Transverse colon (tissue), 4 donors: ENCODE measurements at regions not wholly inside any gene's neighbourhood (a gene's known extent, or its start where the extent isn't known, plus 50 kb on each side); places are given as distances from the start of the nearest gene placed in this dataset.
A peak's percentile ranks its signal among the peaks of the same experiment; 100 is the strongest.

Experiments
- DNase-seq: peaks from one replicate; pipeline ENCODE4 v3.0.0-alpha.2; 2019
- H3K27ac ChIP-seq, 4 donors: fragments of 200-600 bp; sonication (generic); 2 replicates each; pipeline ENCODE4 v1.5.1; 2016 to 2018; ENCODE audit warnings: inconsistent platforms in 4 of 4
- H3K27me3 ChIP-seq: fragments of 200-600 bp; sonication (generic); 2 replicates; pipeline ENCODE4 v1.5.1; 2017; ENCODE audit warnings: inconsistent platforms
- H3K36me3 ChIP-seq, 4 donors: fragments of 200-600 bp; sonication (generic); 2 replicates each; pipeline ENCODE4 v1.5.1; 2017 to 2019; ENCODE audit warnings: inconsistent platforms in 4 of 4
- H3K4me1 ChIP-seq, 4 donors: fragments of 200-600 bp; sonication (generic); 2 replicates each; pipeline ENCODE4 v1.5.1; 2017 to 2020; ENCODE audit warnings: inconsistent platforms in 4 of 4
- H3K4me3 ChIP-seq, 4 donors: fragments of 200-600 bp; sonication (generic); 1 replicate in 1 of 4; 2 replicates in 3 of 4; pipeline versions ENCODE4 v1.5.1 to v1.6.1; 2017 to 2019; ENCODE audit warnings: inconsistent platforms in 4 of 4
- H3K9me3 ChIP-seq, 2 donors: fragments of 200-600 bp; sonication (generic); 2 replicates each; pipeline ENCODE4 v1.5.1; 2017 to 2019; ENCODE audit warnings: inconsistent platforms in 2 of 2
- CTCF ChIP-seq, 5 experiments: fragments of 200-600 bp in 3 of 5; fragments of 450-650 bp in 2 of 5; sonication (generic) in 3 of 5; IDR thresholded peaks; 1 replicate in 2 of 5; 2 replicates in 3 of 5; pipeline ENCODE4 v1.5.1; 2016 to 2017; ENCODE audit warnings: antibody characterized with exemption in 5 of 5, inconsistent platforms in 3 of 5, mild to moderate bottlenecking in 2 of 5, moderate library complexity in 1 of 5
- EP300 ChIP-seq: sonication (generic); formaldehyde crosslinking; IDR thresholded peaks from one replicate; pipeline ENCODE4 v1.6.1; 2017; ENCODE audit warnings: antibody characterized with exemption, low read depth
- POLR2A ChIP-seq: fragments of 450-650 bp; IDR thresholded peaks from one replicate; pipeline ENCODE4 v1.6.1; 2016; ENCODE audit warnings: antibody characterized with exemption, mild to moderate bottlenecking, moderate library complexity
- POLR2AphosphoS5 ChIP-seq, 3 donors: sonication (generic); formaldehyde crosslinking; IDR thresholded peaks; one replicate each; pipeline ENCODE4 v1.6.1; 2016; ENCODE audit warnings: antibody characterized with exemption in 3 of 3
- WGBS, 2 donors: methylation state at CpG; one replicate each; pipeline ENCODE4 v1.1.5; 2018; ENCODE audit warnings: low coverage in 1 of 2; 5-methylcytosine and 5-hydroxymethylcytosine counted together
- in situ Hi-C, 4 donors: fragments of 200-750 bp; cut with MboI; loops; one replicate each; pipeline versions ENCODE4 v1.15.0 to v1.15.1; 2017; ENCODE audit warnings: low sequenced_read_pairs in 3 of 4, low pct_ligation_motif_present in 1 of 4, low pct_unique_long_range_greater_than_20kb in 1 of 4
- intact Hi-C: fragments of 100-400 bp; cut with DNase I; formaldehyde crosslinking; loops from one replicate; pipeline ENCODE4 v1.15.1; 2023; ENCODE audit warnings: low total_unique reads

GRCh38 chr14:58826845-58827686 is 189.3 kb downstream of the DACT1 start:
- TF ChIP-seq POLR2AphosphoS5 (IDR thresholded peaks at IDR 0.05) (no peak), CTCF (IDR thresholded peaks at IDR 0.05) (peak; percentile 22 to 48 (median 33))
- 85 to 88% methylated on average over 6 to 9 of the region's 9 CpGs for WGBS, 2 donors

GRCh38 chr14:58828298-58828697 is 190.5 kb downstream of the DACT1 start:
- peaks cover 0 to 16% (median 6%) of the 10 kb centered on the region in 4 donors for H3K4me1 ChIP-seq
- DNase-seq = no peak
- H3K4me3 ChIP-seq = no peak overlapping the region
- H3K27me3 ChIP-seq = no peaks in the 10 kb centered on the region
- H3K36me3 ChIP-seq = no peaks in the 10 kb centered on the region
- H3K27ac ChIP-seq = no peak overlapping the region
- intact Hi-C loops = no loop called here
- TF ChIP-seq CTCF (IDR thresholded peaks at IDR 0.05) = no peak
- TF ChIP-seq EP300 = no peak
- TF ChIP-seq POLR2A = no peak
- TF ChIP-seq POLR2AphosphoS5 (IDR thresholded peaks at IDR 0.05) = no peak
- H3K9me3 ChIP-seq = no peaks in the 10 kb centered on the region
- in situ Hi-C loops = no loop called here
- WGBS, 2 donors = 86 to 91% methylated on average over 1 to 15 of the region's 15 CpGs

More at GRCh38 chr14:58826845-58827686, 189.3 kb downstream of the DACT1 start:
- Histone ChIP-seq H3K36me3 (no peaks in the 10 kb centered on the region), H3K4me3 (no peak overlapping the region), H3K9me3 (no peaks in the 10 kb centered on the region), H3K27ac (no peak overlapping the region), H3K4me1 (peaks cover 0 to 16% (median 6%) of the 10 kb centered on the region in 4 donors), H3K27me3 (no peaks in the 10 kb centered on the region)
- no peak for DNase-seq
- intact Hi-C loops = no loop called here
- in situ Hi-C loops = no loop called here

- in situ Hi-C loops = no loop called here
- 28 to 31% methylated on average over 3 of the region's 3 CpGs for WGBS, 2 donors
- no peak for TF ChIP-seq CTCF (IDR thresholded peaks at IDR 0.05)
- no peak for TF ChIP-seq EP300
- no peak for TF ChIP-seq POLR2A
- peak in 1 of 3 donors; percentile 20 for TF ChIP-seq POLR2AphosphoS5 (IDR thresholded peaks at IDR 0.05)
- H3K27ac ChIP-seq = peak overlapping the region; percentile 26 to 51 (median 45)
- H3K36me3 ChIP-seq = no peaks in the 10 kb centered on the region
- intact Hi-C loops = no loop called here
- no peaks in the 10 kb centered on the region for H3K9me3 ChIP-seq
- no peak for DNase-seq
- H3K4me3 ChIP-seq = no peak overlapping the region
- H3K27me3 ChIP-seq = no peaks in the 10 kb centered on the region
- H3K4me1 ChIP-seq = peaks cover 0 to 16% (median 6%) of the 10 kb centered on the region in 4 donors
These were observed 191.8 kb downstream of the DACT1 start for GRCh38 chr14:58829594-58829993.

GRCh38 chr14:58830121-58830520 is 192.4 kb downstream of the DACT1 start:
- peak overlapping the region; percentile 26 to 51 (median 45) for H3K27ac ChIP-seq
- in situ Hi-C loops (no loop called here), intact Hi-C loops (no loop called here)
- no peaks in the 10 kb centered on the region for H3K27me3 ChIP-seq
- no peak for DNase-seq
- TF ChIP-seq POLR2AphosphoS5 (IDR thresholded peaks at IDR 0.05) (no peak), EP300 (no peak), POLR2A (no peak), CTCF (IDR thresholded peaks at IDR 0.05) (no peak)
- H3K4me3 ChIP-seq = no peak overlapping the region
- H3K36me3 ChIP-seq = no peaks in the 10 kb centered on the region
- 65 to 69% methylated on average over 2 of the region's 2 CpGs for WGBS, 2 donors
- H3K9me3 ChIP-seq = no peaks in the 10 kb centered on the region
- H3K4me1 ChIP-seq = peaks cover 0 to 16% (median 6%) of the 10 kb centered on the region in 4 donors
